ENCODE measurements at regions not wholly inside any gene's neighbourhood (a gene's known extent, or its start where the extent isn't known, plus 50 kb on each side); places are given as distances from the start of the nearest gene placed in this dataset.
A peak's percentile ranks its signal among the peaks of the same experiment; 100 is the strongest.

DNA sequence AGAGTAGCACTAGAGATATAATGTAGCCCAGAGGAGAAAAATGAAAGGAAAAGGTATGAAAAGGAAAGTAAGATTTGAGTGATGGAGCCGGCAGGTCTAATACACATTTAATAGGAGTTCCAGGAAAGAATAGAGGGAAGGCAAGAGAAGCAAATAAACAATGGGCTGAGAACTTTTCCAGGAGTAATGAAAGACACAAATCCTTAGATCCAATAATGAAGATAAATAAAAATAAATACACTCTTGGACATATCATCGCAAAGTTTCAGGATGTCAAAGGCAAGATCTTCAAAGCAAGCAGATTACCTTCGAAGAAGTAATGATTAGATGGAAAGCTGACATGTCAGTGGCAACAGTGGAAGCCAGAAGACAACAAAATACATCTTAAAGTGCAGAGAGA is 102.0 kb upstream of the YWHAQ start:
- Histone ChIP-seq H3K4me3 (no peak overlapping the region), H3K27ac (no peak overlapping the region)
- no peak for TF ChIP-seq CTCF (IDR thresholded peaks at IDR 0.05)
- DNase-seq (ENCODE audit: low spot score): no peak

- TF ChIP-seq CTCF (IDR thresholded peaks at IDR 0.05): no peak
- DNase-seq (ENCODE audit: low spot score): no peak
- Histone ChIP-seq H3K4me3 (no peak overlapping the region), H3K27ac (no peak overlapping the region)
Measured at GRCh38 chr2:9734308-9734707, 103.5 kb upstream of the YWHAQ start.

DNA sequence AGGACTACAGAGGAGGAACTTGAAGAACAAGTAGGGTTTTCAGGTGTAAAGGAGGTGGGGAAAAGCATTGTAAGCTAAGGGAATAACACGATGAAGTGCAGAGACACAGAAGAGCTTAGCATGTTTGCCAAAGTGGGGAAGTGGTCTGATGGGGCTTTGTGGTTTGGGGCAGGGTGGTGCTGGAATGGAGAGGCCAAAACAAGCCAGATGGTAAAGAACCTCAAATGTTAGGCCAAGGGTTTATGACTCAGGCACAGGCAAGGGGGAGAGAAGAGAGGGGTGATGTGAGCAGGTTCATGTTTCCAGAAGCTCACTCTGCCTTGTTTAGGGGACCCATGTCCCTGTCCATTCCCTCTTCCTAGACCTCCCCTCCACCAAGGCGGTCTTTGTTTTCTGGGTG is 104.5 kb upstream of the YWHAQ start:
- H3K27ac ChIP-seq: no peak overlapping the region
- DNase-seq (ENCODE audit: low spot score): no peak
- H3K4me3 ChIP-seq: no peak overlapping the region
- TF ChIP-seq CTCF (IDR thresholded peaks at IDR 0.05): no peak

- H3K27ac ChIP-seq: no peak overlapping the region
- H3K4me3 ChIP-seq: no peak overlapping the region
- TF ChIP-seq CTCF (IDR thresholded peaks at IDR 0.05): no peak
- no peak for DNase-seq (ENCODE audit: low spot score)
Measured at GRCh38 chr2:9736021-9736420, 105.2 kb upstream of the YWHAQ start.

DNA sequence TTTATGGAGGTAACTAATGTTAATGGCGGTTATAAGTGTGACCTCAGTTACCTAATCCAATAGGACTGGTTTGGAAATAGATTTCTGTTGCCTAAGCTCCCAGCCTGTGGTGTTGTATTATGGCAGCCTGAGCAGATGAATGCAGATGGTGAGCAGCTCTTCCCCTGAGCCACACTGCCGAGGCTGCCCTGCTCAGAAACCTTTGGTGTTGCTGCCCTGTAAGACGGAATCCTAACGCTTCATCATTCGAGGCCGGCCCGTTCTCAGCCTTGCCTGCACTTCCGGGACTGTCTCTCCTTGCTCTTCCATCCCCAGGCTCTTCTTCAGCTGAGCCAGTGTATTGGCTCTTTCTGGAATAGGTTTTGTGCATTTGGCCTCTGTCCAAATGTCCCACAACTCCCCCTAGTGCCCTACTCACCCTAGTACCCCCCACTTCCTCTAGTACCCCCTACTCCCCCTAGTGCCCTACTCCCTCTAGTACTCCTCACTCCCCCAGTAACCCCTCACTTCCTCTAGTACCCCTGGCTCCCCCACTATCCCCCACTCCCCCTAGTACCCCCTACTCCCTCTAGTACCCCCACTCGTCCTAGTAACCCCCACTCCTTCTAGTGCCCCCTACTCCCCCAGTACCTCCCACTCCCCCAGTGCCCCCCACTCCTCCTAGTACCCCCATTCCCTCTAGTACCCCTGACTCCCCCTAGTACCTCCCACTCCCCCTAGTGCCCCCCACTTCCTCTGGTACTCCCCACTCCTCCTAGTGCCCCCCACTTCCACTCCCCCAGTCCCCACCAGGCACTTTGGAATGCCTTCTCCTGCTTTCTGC is 106.0 kb upstream of the TAF1B start:
- H3K27ac ChIP-seq: no peak overlapping the region
- H3K4me3 ChIP-seq: no peak overlapping the region
- no peak for DNase-seq (ENCODE audit: low spot score)
- TF ChIP-seq CTCF (IDR thresholded peaks at IDR 0.05): no peak

DNA sequence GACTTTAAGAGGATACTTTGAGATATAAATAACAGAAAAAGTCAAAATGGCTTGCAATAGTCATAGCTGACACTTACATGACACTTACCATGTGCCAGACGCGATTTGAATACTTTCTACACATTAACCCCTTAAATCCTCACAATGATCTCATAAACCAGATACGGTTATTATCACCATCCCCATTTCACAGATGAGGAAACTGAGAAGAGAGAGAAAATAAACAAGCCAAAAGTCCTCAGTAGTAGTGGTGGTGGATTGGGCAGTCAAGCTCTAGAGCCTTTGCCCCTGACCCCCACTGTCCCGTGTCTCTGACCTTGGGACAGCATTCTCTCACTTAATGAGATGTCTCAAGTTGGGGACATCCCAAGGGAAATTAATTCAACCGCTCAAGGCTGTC is 105.2 kb upstream of the TAF1B start:
- no peak overlapping the region for H3K4me3 ChIP-seq
- peak overlapping the region in 1 of 2 donors; percentile 52 for H3K27ac ChIP-seq
- no peak for TF ChIP-seq CTCF (IDR thresholded peaks at IDR 0.05)
- no peak for DNase-seq (ENCODE audit: low spot score)
